ENCODE measurements at regions not wholly inside any gene's neighbourhood (a gene's known extent, or its start where the extent isn't known, plus 50 kb on each side); places are given as distances from the start of the nearest gene placed in this dataset.

- Mint-ChIP-seq H3K27ac (no peak overlapping the region), H3K4me3 (no peak overlapping the region), H3K4me1 (ENCODE audit: low read depth) (no peaks in the 10 kb centered on the region), H3K36me3 (ENCODE audit: insufficient read depth in 2 of 2) (peaks cover 5 to 13% of the 10 kb centered on the region in 2 donors), H3K9me3 (peaks cover 16 to 25% of the 10 kb centered on the region in 2 donors), H3K27me3 (ENCODE audit: low read depth) (no peaks in the 10 kb centered on the region)
- DNase-seq (no peak), ATAC-seq (replicated peaks in 1 of 2) (no peak)
Measured at GRCh38 chr3:13947912-13948311, 68.0 kb upstream of the WNT7A start.

- DNase-seq (no peak), ATAC-seq (replicated peaks in 1 of 2) (no peak)
- H3K4me3 Mint-ChIP-seq: no peak overlapping the region
- H3K27ac Mint-ChIP-seq: no peak overlapping the region
- H3K27me3 Mint-ChIP-seq (ENCODE audit: low read depth): peaks cover 4% of the 10 kb centered on the region
- H3K4me1 Mint-ChIP-seq (ENCODE audit: low read depth): no peaks in the 10 kb centered on the region
- H3K9me3 Mint-ChIP-seq: peaks cover 0 to 8% of the 10 kb centered on the region in 2 donors
- H3K36me3 Mint-ChIP-seq (ENCODE audit: insufficient read depth in 2 of 2): no peaks in the 10 kb centered on the region
Measured at GRCh38 chr3:13939206-13939605, 59.3 kb upstream of the WNT7A start.

GRCh38 chr3:13937131-13937530, 57.3 kb upstream of the WNT7A start:
- Mint-ChIP-seq H3K27ac (no peak overlapping the region), H3K36me3 (ENCODE audit: insufficient read depth in 2 of 2) (peaks cover 2 to 6% of the 10 kb centered on the region in 2 donors), H3K9me3 (no peaks in the 10 kb centered on the region), H3K4me3 (no peak overlapping the region), H3K4me1 (ENCODE audit: low read depth) (no peaks in the 10 kb centered on the region), H3K27me3 (ENCODE audit: low read depth) (peaks cover 6% of the 10 kb centered on the region)
- no peak for ATAC-seq (replicated peaks in 1 of 2)
- DNase-seq: no peak

- H3K4me1 Mint-ChIP-seq (ENCODE audit: low read depth): no peaks in the 10 kb centered on the region
- no peak for ATAC-seq (replicated peaks in 1 of 2)
- H3K27ac Mint-ChIP-seq: no peak overlapping the region
- DNase-seq: no peak
- H3K9me3 Mint-ChIP-seq: peaks cover 4 to 5% of the 10 kb centered on the region in 2 donors
- peaks cover 2 to 6% of the 10 kb centered on the region in 2 donors for H3K36me3 Mint-ChIP-seq (ENCODE audit: insufficient read depth in 2 of 2)
- H3K27me3 Mint-ChIP-seq (ENCODE audit: low read depth): peaks cover 20% of the 10 kb centered on the region
- H3K4me3 Mint-ChIP-seq: no peak overlapping the region
Measured at GRCh38 chr3:13935494-13936094, 55.7 kb upstream of the WNT7A start.

GRCh38 chr3:13934813-13935212, 54.9 kb upstream of the WNT7A start:
- ATAC-seq (replicated peaks in 1 of 2) (no peak), DNase-seq (no peak)
- Mint-ChIP-seq H3K4me1 (ENCODE audit: low read depth) (no peaks in the 10 kb centered on the region), H3K27ac (no peak overlapping the region), H3K27me3 (ENCODE audit: low read depth) (peaks cover 20% of the 10 kb centered on the region), H3K4me3 (no peak overlapping the region), H3K9me3 (peaks cover 4 to 5% of the 10 kb centered on the region in 2 donors), H3K36me3 (ENCODE audit: insufficient read depth in 2 of 2) (peaks cover 2 to 6% of the 10 kb centered on the region in 2 donors)

- H3K4me1 Mint-ChIP-seq (ENCODE audit: low read depth): no peaks in the 10 kb centered on the region
- peaks cover 2 to 6% of the 10 kb centered on the region in 2 donors for H3K36me3 Mint-ChIP-seq (ENCODE audit: insufficient read depth in 2 of 2)
- H3K9me3 Mint-ChIP-seq: peaks cover 4 to 5% of the 10 kb centered on the region in 2 donors
- no peak for ATAC-seq (replicated peaks in 1 of 2)
- H3K4me3 Mint-ChIP-seq: peak overlapping the region in 1 of 2 donors; percentile 24
- no peak overlapping the region for H3K27ac Mint-ChIP-seq
- peaks cover 20% of the 10 kb centered on the region for H3K27me3 Mint-ChIP-seq (ENCODE audit: low read depth)
- no peak for DNase-seq
Measured at GRCh38 chr3:13934315-13934714, 54.4 kb upstream of the WNT7A start.

- Mint-ChIP-seq H3K4me1 (ENCODE audit: low read depth) (no peaks in the 10 kb centered on the region), H3K27me3 (ENCODE audit: low read depth) (peaks cover 20% of the 10 kb centered on the region), H3K4me3 (peak overlapping the region; percentile 83 to 87), H3K9me3 (peaks cover 4 to 6% of the 10 kb centered on the region in 2 donors), H3K36me3 (ENCODE audit: insufficient read depth in 2 of 2) (peaks cover 2 to 8% of the 10 kb centered on the region in 2 donors), H3K27ac (no peak overlapping the region)
- peak; percentile 16 to 31 for DNase-seq
- peak; percentile 43 to 58 for ATAC-seq (replicated peaks in 1 of 2)
Measured at GRCh38 chr3:13932578-13933295, 52.9 kb upstream of the WNT7A start.

GRCh38 chr3:13931172-13931571, 51.3 kb upstream of the WNT7A start:
- peaks cover 20% of the 10 kb centered on the region for H3K27me3 Mint-ChIP-seq (ENCODE audit: low read depth)
- no peaks in the 10 kb centered on the region for H3K4me1 Mint-ChIP-seq (ENCODE audit: low read depth)
- DNase-seq (no peak), ATAC-seq (replicated peaks in 1 of 2) (no peak)
- peaks cover 2 to 8% of the 10 kb centered on the region in 2 donors for H3K36me3 Mint-ChIP-seq (ENCODE audit: insufficient read depth in 2 of 2)
- no peak overlapping the region for H3K27ac Mint-ChIP-seq
- peak overlapping the region in 1 of 2 donors; percentile 2 for H3K4me3 Mint-ChIP-seq
- H3K9me3 Mint-ChIP-seq: peaks cover 4 to 6% of the 10 kb centered on the region in 2 donors

Data from activated T-cell treated with anti-CD3 and anti-CD28 coated beads, Interleukin-2, amount 50 U/mL, for 72 hours (primary cell).